H1 (cell line): ENCODE measurements at regions not wholly inside any gene's neighbourhood (a gene's known extent, or its start where the extent isn't known, plus 50 kb on each side); places are given as distances from the start of the nearest gene placed in this dataset.

ENCODE experiments used
- CEBPB ChIP-seq: IDR thresholded peaks from 2 replicates; pipeline ENCODE4 v1.6.1; 2012; ENCODE audit warnings: low read depth, low read length
- CTBP2 ChIP-seq: IDR thresholded peaks from 2 replicates; pipeline ENCODE4 v1.7.0; 2011; ENCODE audit warnings: borderline replicate concordance, mild to moderate bottlenecking, moderate library complexity, mixed read lengths, low read length; ENCODE audit not compliant: insufficient read depth, insufficient read length
- PHF8 ChIP-seq: fragments of 200-600 bp; sonication (generic); conservative IDR thresholded peaks from 2 replicates; pipeline ENCODE4 v1.7.1; 2012; ENCODE audit warnings: low read depth, mild to moderate bottlenecking, inconsistent platforms, low read length, moderate library complexity
- RXRA ChIP-seq: IDR thresholded peaks from 2 replicates; pipeline ENCODE4 v1.6.1; 2011; ENCODE audit warnings: low read depth, mild to moderate bottlenecking, low read length, moderate library complexity; ENCODE audit not compliant: insufficient read depth
- SIRT6 ChIP-seq: IDR thresholded peaks from one replicate; pipeline ENCODE4 v1.7.1; 2012; ENCODE audit warnings: low read length, inconsistent platforms
- SIX5 ChIP-seq: IDR thresholded peaks from 2 replicates; pipeline ENCODE4 v1.6.1; 2011; ENCODE audit warnings: mild to moderate bottlenecking, low read depth, low read length
- TAF1 ChIP-seq: IDR thresholded peaks from 2 replicates; pipeline ENCODE4 v1.6.1; 2011; ENCODE audit warnings: mild to moderate bottlenecking, low read depth, low read length
- TBP ChIP-seq: IDR thresholded peaks from 2 replicates; pipeline ENCODE4 v1.6.1; 2011; ENCODE audit warnings: low read depth, low read length, improper control_type of control experiment
- TEAD4 ChIP-seq: IDR thresholded peaks from 2 replicates; pipeline ENCODE4 v1.6.1; 2012; ENCODE audit warnings: low read depth, low read length, inconsistent platforms, mixed read lengths
- ZNF274 ChIP-seq: IDR thresholded peaks from 2 replicates; pipeline ENCODE4 v1.7.0; 2012; ENCODE audit warnings: low read length, borderline replicate concordance; ENCODE audit errors: extremely low read depth
- TF ChIP-seq, protein P1 (sequence below): IDR thresholded peaks from 2 replicates; pipeline ENCODE4 v1.6.1; 2011; ENCODE audit warnings: low read length, improper control_type of control experiment

GRCh38 chr20:23200914-23201313 lies 114.8 kb upstream of the CD93 start (continued):
- TF ChIP-seq SIRT6 (no peak), ZNF274 (no peak), TAF1 (no peak), TBP (peak; percentile 25; the same call in 1 of the 2 replicates), CEBPB (peak; percentile 50), SIX5 (no peak), PHF8 (no peak), RXRA (no peak), CTBP2 (no peak), TEAD4 (no peak)
- TF ChIP-seq, protein P1, sequence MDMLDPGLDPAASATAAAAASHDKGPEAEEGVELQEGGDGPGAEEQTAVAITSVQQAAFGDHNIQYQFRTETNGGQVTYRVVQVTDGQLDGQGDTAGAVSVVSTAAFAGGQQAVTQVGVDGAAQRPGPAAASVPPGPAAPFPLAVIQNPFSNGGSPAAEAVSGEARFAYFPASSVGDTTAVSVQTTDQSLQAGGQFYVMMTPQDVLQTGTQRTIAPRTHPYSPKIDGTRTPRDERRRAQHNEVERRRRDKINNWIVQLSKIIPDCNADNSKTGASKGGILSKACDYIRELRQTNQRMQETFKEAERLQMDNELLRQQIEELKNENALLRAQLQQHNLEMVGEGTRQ: no peak
